Dermis microvascular lymphatic vessel endothelial cell (primary cell): ENCODE measurements at regions not wholly inside any gene's neighbourhood (a gene's known extent, or its start where the extent isn't known, plus 50 kb on each side); places are given as distances from the start of the nearest gene placed in this dataset.
"Not testable (repeated sequence)": the region's sequence is repeated elsewhere in the genome, so short reads cannot be mapped to it uniquely, and the experiment has no call there.

Experiments used
- DNase-seq, 2 donors: peaks; one replicate each; pipeline versions ENCODE4 v3.0.0 to v3.0.0-alpha.2; 2010; ENCODE audit warnings: low read depth in 2 of 2

DNA sequence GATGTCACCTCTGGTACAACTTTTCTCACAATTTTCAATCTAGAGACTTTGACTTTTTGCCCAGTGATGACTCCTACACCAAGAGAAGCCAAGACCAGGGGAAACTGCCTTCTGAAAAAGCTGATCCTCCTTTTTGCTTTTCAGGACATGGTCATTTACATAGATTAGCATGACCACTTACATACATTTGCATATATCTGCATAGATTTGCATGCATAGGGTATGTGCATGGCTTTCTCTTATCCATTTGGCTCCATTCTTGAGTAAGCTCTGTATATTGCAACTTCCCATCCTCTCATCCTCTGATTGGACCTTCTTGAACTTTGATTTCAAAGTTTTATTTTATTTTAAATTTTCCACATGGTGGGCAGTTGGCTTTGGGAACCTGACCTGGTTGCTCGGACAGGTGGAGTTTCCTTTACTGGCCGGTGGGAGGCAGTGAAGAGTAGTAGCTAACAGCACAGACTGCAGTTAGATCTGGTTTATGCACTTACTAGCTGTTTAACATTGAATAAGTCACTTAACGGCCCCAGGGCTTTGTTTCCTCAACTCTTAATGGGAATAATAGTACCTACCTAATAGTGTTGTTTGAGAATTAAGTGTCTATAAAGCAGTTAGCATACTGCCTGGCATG is 92.9 kb downstream of the GPR139 start:
- DNase-seq: peak; percentile 17 to 25

DNA sequence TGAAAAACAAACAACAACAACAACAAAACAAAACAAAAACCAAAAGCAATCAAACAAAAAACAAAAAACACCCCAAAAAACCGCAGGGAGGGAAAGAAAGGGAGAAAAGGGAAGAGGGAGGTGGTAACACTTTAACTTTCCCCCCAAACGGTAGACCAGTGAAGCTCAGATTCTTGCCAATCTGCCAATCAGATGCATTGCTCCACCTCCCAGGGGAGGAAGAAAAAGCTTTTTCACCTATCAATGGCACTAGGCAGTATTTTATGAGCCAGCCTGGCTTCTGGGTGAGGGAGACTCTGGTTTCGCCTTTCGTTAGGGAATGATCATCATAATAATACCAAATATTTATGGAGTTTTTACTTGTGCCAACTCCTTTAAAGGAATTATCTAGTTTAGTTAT is 94.1 kb downstream of the GPR139 start:
- DNase-seq: no peak

DNA sequence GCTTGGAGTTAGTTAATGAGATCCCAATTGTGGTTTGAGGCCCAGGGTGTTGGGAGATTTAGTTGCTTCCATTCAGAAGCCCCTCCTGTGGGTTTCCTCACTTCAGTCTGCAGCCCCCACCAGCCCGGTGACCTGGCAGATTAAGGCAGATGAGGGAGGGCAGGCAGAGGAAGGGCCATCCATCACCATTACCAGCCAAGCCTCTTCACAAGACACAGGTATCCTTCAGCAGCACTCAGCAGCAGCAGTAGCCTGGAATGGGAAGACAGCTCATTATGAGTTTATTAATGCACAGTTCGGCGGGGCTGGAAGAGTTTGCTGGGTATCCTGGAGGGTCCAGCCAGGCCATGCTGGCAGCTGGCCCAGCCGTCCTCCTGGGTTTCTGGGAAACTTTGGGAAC is 90.0 kb upstream of the GPRC5B start:
- DNase-seq: no peak

DNA sequence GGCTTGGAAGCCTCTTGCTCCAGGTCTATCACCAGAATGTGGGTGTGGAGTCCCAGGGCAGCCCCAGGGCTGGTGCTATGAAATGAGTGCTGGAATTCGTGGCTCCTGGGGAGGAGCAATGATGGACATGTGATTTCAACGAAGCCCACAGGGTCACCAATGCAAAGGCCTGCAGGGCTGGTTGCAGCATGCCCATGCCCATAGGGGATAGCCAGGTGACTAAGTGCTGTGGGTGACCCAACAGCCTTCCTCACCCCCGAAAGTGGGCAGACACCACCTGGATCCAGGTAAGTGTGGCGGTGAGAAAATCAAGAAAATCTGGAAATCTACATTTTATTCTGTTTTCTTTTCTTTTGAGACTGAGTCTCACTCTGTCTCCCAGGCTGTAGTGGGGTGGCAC is 87.5 kb upstream of the GPRC5B start:
- DNase-seq: no peak

DNA sequence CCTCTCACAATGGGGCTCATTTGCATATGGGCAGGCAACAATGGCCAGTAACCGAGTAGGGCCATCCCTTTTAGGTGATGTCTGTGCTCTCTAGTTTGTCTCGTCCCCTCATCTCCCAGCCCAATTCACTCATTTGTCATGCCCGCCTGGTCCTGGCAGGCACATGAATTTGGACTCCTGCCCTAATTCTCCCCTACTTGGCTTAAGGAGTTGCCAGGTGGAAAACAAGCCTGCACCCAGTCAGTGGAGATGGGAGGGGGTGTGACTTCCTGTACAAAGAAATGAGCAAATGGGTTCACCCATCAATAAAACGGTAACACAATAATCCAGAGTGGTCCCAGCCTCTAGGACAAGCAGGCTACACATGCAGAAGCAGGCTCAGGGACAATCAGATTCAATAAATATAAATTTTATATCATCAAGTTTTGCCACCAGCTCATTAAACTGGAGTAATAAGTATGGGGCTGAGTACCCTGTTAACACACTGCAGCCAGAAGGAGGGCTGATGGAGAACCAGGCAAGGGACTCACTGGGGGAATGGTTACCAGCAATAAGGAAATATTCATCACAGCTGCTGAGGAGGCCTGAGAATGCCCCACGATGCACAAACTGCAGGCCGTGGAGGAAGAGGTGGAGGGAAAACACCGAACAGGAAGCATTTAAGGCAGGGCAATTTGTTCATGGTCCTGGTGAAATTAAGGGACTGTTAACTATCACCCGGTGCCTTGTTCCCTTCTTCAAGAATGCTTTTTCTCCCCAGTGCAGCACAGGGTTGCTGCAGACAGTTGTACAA is 84.4 kb upstream of the GPRC5B start:
- DNase-seq: no peak

DNA sequence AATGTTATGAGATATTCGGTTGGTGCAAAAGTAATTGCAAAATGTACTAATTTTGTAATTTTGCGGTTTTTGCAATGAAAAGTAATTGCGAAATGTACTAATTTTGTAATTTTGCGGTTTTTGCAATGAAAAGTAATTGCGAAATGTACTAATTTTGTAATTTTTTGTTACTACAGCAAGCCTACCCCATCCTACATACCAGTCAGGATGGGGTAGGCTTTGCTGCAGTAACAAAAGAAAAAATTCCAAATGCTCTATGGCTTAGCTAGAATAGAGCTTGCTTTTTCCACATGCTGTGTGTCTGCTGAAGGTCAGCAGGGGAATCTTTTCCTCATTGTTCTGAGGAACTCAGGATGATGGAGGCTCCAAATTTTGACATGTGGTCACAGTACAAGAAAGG is 83.3 kb upstream of the GPRC5B start:
- no peak for DNase-seq

DNA sequence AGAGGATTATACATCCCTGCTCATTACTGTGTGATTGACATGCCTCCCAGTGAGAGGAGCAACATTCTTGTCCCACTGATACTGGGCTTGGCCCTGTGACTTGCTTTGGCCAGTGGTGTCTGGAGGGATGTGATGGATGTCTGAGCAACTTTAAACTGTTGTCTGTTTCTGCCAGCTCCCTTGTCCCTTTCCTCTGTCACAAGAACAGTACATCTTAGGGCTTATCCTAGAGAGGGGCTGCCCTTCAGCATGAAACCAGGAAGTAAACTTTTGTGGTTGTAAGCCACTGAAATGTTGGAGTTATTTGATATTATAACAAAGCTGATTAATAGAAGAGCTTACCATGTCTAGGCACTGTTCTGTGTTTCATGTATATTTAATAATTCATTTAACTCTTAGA is 82.9 kb upstream of the GPRC5B start:
- no peak for DNase-seq

DNA sequence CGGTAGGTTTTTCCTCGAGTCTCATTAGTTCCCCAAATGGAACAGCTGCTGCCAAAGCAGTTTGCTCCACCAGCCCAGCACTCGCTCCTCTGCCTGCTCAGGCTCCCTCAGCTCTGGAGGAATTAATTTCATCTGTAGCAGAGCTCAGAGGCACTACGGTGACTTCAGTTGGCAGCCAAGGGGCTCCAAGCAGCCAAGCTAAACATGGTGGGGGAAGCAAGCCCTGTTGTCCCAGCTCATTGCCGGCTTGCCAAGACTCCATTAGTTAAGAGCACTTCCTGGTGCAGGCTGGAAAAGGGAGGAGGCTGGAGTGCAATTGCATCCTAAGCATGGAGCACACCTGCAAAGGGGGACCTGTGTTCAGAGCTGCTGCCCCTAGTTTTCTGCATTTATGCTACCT is 78.7 kb upstream of the GPRC5B start:
- no peak for DNase-seq

DNA sequence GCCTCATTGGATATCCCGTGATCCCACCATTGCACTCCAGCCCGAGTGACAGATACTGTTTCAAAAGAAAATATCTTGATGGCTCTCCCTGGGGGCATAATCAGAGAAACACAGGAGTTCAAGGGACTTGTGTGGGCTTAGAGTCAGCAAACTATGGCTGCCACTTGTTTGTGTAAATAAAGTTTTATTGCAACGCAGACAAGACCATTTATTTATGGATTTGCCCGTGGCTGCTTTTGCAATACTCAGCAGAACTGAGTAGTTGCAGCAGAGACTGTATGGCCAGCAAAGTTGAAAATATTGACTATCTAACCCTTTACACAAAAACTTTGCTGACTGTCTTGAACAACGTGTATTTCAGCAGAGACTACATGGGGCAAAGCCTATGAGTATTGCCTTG is 75.5 kb upstream of the GPRC5B start:
- no peak for DNase-seq

DNA sequence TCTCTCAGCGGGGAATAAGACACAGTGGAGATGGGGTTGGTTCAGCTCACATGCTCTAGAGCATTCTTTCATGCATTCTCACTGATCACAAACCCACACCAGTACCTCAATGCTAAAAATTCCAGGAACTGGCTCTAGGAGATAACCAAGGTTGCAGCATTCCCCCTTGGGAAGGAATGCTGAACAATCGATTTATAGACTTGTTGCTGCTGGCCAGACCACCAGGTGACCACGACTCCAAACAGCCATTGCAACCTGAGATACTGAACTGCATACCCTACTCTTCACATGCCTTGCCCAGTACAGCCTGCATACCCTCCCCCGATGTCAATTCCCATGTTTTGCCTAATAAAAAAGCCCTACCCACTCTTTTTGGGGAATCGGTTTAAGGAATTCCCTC is 75.1 kb upstream of the GPRC5B start:
- no peak for DNase-seq

DNA sequence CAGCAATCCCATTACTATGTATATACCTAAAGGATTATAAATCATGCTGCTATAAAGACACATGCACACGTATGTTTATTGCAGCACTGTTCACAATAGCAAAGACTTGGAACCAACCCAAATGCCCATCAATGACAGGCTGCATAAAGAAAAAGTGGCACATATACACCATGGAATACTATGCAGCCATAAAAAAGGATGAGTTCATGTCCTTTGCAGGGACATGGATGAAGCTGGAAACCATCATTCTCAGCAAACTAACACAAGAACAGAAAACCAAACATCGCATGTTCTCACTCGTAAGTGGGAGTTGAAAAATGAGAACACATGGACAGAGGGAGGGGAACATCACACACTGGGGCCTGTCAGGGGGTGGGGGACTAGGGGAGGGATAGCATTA is 71.2 kb upstream of the GPRC5B start:
- DNase-seq: not testable (repeated sequence)

DNA sequence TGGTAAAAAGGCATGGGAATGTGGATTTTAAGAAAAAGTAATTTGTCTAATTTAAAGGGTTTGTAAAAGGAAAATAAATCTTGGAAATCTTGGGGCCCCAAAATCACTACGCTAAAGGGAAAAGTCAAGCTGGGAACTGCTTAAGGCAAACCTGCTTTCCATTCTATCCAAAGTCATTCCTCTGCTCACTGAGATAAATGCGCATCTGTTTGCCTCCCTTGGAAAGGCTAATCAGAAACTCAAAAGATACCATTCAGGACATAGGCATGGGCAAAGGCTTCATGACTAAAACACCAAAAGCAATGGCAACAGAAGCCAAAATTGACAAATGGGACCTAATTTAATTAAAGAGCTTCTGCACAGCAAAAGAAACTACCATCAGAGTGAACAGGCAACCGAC is 70.4 kb upstream of the GPRC5B start:
- not testable (repeated sequence) for DNase-seq

DNA sequence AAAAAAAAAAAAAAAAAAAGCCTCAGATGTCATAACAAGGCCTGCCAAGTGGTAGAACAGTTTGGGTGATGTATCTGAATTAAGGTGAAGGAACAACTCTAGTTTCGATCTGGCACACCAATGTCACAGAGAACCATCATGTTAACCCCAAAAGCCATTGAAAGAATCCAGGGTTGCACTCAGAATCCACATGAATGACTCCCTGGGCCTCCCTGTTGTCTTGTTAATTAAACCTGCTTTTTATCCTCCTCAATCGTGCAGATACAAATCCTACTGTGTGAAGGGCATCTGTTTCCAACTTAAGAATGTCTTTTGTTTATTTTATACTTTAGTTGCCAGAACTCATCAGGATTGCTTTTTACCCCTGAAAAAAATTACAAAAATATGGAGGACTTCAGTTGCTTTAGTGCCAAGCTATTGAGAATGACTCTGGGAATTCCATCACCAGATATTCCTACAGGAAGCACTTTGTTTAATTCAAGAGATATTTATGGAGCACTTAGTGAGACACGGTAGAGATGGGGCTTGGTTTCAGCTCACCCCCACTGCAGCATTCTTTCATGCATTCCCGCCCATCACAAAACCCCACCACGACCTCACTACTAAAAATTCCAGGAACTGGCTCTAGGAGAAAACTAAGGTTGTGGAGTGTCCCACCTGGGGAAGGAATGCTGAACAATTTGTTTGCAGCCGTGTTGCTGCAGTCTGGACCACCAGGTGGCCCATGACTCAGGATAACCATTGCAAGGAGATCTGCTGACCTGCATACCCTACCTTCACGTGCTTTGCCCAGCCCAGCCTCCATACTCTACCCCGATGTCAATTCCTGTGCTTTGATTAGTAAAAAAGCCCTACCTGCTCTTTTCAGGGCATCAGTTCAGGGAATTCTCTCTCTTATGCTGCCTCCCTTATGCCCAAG is 63.8 kb upstream of the GPRC5B start:
- DNase-seq: no peak

DNA sequence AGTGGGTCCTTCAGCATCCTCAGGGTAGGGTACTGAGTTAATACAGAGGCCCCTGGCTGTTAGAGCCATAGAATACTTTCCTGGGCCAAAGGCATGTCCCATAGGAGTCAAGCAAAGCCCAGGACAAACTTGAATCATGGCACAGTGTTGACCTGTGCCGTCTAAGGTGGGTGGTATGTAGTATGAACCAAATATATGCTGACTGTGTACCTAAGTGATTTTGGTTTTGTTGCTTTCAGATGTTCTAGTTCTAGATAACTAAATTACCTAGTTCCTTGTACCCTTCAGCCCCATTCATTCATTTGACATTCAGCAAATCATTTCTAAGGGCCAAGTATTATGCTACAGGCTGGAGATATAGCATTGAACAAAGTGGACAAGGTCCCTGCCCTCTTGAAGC is 61.3 kb upstream of the GPRC5B start:
- no peak for DNase-seq

DNA sequence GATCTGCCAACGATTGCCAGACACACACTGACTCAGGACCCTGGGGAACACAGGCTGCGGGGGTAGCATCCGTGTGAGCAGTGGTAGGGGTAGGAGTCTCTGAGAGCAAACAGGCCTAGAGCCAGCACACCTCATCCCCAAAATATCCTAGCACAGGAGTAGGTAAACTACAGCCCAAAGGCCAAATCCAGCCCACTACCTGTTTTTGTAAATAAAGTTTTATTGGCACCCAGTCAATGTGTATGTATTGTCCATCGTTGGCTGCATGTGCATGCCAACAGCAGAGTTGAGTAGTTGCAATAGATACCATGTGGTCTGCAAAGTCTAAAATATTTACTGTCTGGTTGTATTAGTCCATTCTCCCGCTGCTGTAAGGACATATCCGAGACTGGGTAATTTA is 55.5 kb upstream of the GPRC5B start:
- no peak for DNase-seq

DNA sequence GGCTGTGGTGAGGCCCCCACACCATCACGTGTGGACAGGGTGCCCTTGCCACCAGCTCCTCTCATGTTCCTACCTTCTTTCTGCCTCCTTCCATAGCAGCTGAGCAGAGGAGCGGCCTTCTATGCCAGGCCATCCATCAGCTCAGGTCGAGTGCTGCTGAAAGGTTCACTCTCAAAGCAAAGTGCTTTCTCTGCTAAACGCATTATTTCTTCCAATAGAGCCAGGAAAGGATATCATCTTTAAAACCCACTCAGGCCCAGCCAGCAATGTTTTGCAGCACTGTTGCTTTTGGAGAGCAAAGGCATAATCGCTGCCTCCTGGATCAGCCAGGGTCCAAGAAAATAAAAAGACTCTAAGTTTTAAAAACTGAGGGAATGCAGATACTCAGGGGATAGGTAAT is 54.9 kb upstream of the GPRC5B start:
- DNase-seq: no peak

DNA sequence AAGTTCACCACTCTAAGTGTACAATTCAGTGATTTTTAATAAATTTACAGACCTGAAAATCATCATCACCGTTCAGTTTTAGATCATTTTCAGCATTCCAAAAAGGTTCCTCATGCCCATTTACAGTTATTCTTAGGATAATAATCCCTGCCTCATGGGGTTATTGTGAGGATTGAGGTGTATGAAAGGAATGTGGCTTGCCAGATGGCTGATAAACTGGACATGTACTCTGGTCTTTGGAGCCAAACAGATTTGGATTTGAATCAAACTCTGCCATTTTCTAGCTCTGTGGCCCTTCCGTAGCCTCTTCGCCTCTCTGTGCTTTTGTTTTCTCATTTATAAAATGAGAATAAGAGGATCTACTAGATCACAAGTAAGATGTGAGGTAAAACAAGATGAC is 53.9 kb upstream of the GPRC5B start:
- DNase-seq: no peak

DNA sequence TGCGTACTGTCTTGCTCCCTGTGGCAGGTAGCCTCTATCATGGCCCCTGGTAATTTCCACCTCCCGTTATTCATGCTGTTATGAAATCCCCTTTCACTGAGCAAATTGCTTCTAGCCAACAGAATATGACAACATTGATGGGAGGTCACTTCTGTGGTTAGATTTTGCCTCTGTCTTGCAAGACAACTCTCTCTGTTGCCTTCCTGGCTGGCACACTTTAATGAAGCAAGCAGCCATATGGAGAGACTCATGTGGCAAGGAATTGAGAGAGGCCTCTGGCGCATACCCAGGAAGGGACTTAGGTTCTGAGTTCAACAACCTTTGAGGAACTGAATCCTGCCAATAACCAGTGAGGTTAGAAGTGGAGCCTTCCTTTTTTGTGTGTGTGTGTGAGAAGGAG is 51.8 kb upstream of the GPRC5B start:
- no peak for DNase-seq

DNA sequence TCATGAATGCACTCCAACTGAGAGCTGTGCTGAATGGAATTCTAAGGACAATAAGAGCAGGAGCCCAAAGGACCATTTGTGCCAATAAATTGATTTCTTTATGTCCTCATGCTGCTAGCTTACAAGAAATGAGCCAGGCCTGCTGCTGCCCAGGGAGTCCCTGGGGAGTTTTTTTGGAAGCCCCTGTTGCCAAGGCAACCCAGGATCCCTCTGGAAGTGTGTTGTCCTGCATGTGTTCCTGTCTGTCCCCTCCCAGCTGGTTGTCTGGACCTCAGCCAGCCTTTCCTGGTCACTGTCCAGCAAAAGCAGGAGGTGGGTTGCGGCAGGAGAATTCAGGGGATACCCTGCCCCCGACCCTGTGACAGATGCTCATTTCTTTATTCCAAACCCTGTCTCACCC is 51.0 kb upstream of the GPRC5B start:
- peak in 1 of 2 donors; percentile 7 for DNase-seq
